Panc1 (cell line): ENCODE measurements at regions not wholly inside any gene's neighbourhood (a gene's known extent, or its start where the extent isn't known, plus 50 kb on each side); places are given as distances from the start of the nearest gene placed in this dataset.

Source experiments
- ATAC-seq: fragments of 200-7000 bp; cut with Tn5 transposase; 2 replicates; pipeline ENCODE4 v1.9.1; 2020; ENCODE audit warnings: mild to moderate bottlenecking, moderate library complexity
- BruUV-seq: library from RNA; stranded (reverse); fragments of 400-500 nt; replicated peaks from 2 replicates; lab custom pipeline; 2021; lab: Mats Ljungman, UMichigan
- CTCF ChIA-PET: fragments of 300-600 bp; sonication (Branson Sonifier 250); formaldehyde crosslinking; loops from one replicate; lab custom pipeline; 2022; ENCODE audit warnings: antibody characterized with exemption; lab: Charles Lee
- POLR2A ChIA-PET: fragments of 300-600 bp; sonication (Branson Sonifier 250); formaldehyde crosslinking; loops from one replicate; lab custom pipeline; 2022; ENCODE audit warnings: antibody characterized with exemption; lab: Charles Lee
- DNase-seq: peaks from one replicate; pipeline ENCODE4 v3.0.0-alpha.2; 2010; ENCODE audit warnings: low read depth, low spot score
- H3K27ac ChIP-seq: 2 replicates; pipeline ENCODE4 v1.5.1; 2011; ENCODE audit warnings: mild to moderate bottlenecking, low read length, inconsistent platforms
- H3K27me3 ChIP-seq: fragments of 200-500 bp; sonication (Bioruptor generic); 2 replicates; pipeline ENCODE4 v1.6.0; 2014; ENCODE audit warnings: low read length, inconsistent platforms; ENCODE audit not compliant: control insufficient read depth, insufficient read depth
- H3K36me3 ChIP-seq: fragments of 200-500 bp; sonication (Bioruptor generic); 2 replicates; pipeline ENCODE4 v1.5.1; 2014; ENCODE audit warnings: inconsistent platforms, mild to moderate bottlenecking, low read length, moderate library complexity; ENCODE audit not compliant: control insufficient read depth, insufficient read depth
- H3K4me1 ChIP-seq: 2 replicates; pipeline ENCODE4 v1.5.1; 2011; ENCODE audit warnings: inconsistent platforms, mild to moderate bottlenecking, low read length, moderate library complexity; ENCODE audit not compliant: control insufficient read depth, insufficient read depth
- H3K4me3 ChIP-seq, 2 experiments: 2 replicates each; pipeline ENCODE4 v1.5.1; 2011 to 2012; ENCODE audit warnings: low read depth in 2 of 2, low read length in 2 of 2, mild to moderate bottlenecking in 2 of 2, inconsistent platforms in 1 of 2, moderate library complexity in 1 of 2
- H3K9me3 ChIP-seq: fragments of 200-500 bp; sonication (Bioruptor generic); 2 replicates; pipeline ENCODE4 v1.5.1; 2014; ENCODE audit warnings: low read depth, mild to moderate bottlenecking, inconsistent platforms, low read length, moderate library complexity; ENCODE audit not compliant: control insufficient read depth, insufficient read depth
- POLR2AphosphoS5 ChIP-seq: IDR thresholded peaks from 2 replicates; pipeline ENCODE4 v1.6.1; 2012; ENCODE audit warnings: mild to moderate bottlenecking, low read depth, low read length, moderate library complexity
- SIN3A ChIP-seq: IDR thresholded peaks from 2 replicates; pipeline ENCODE4 v1.6.1; 2012; ENCODE audit warnings: low read depth, mild to moderate bottlenecking, low read length, moderate library complexity, borderline replicate concordance; ENCODE audit not compliant: insufficient read depth
- TCF7L2 ChIP-seq: IDR thresholded peaks from 2 replicates; pipeline ENCODE4 v1.6.1; 2011; ENCODE audit warnings: mild to moderate bottlenecking, low read depth, low read length, inconsistent platforms
- in situ Hi-C: cut with HindIII; loops from 2 replicates; pipeline ENCODE4 v1.10.0; 2016; ENCODE audit warnings: low sequenced_read_pairs, low pct_unique_long_range_greater_than_20kb
- intact Hi-C: fragments of 100-400 bp; cut with micrococcal nuclease; formaldehyde crosslinking; loops from one replicate; pipeline ENCODE4 v1.10.0; 2022; ENCODE audit not compliant: unreplicated experiment
- TF ChIP-seq, protein P1 (sequence below), 2 experiments: IDR thresholded peaks; 2 replicates each; pipeline ENCODE4 v1.6.1; 2011 to 2012; ENCODE audit warnings: low read depth in 2 of 2, control low read depth in 1 of 2, low read length in 1 of 2, mild to moderate bottlenecking in 1 of 2, moderate library complexity in 1 of 2; ENCODE audit not compliant: insufficient read depth in 1 of 2
- TF ChIP-seq, protein P2 (sequence below): fragments of 450-650 bp; IDR thresholded peaks from 2 replicates; pipeline ENCODE4 v1.5.1; 2017; ENCODE audit warnings: mild to moderate bottlenecking

DNA sequence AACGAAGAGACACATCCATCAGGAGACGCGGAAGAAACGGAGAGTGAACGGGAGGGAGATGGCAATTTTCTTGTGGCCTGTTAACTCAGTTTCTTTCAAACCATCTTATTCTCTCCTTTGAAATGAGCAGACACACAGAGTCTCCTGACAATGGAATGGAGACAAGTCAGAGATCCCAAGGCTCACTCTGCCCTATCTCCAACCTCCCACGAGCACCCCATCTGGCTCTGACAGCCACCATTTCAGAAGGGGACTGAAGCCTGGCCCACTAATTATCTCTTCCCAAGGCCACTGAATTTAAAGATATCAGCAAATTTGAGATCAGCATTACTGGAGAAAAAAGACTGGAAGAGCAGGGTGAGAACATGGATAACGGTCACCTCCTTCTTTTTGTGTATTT is 215.6 kb downstream of the DHX15 start:
- CTCF ChIA-PET = no interaction called here
- in situ Hi-C loops (no loop called here), intact Hi-C loops (no loop called here)
- Histone ChIP-seq H3K9me3 (no peaks in the 10 kb centered on the region), H3K27me3 (no peaks in the 10 kb centered on the region), H3K36me3 (no peaks in the 10 kb centered on the region), H3K4me1 (no peaks in the 10 kb centered on the region), H3K4me3 (no peak overlapping the region), H3K27ac (no peak overlapping the region)
- ATAC-seq = no peak
- POLR2A ChIA-PET = no interaction called here
- BruUV-seq = no TSS peak
- no peak for TF ChIP-seq SIN3A
- TF ChIP-seq POLR2AphosphoS5 = no peak
- no peak for TF ChIP-seq TCF7L2
- TF ChIP-seq, protein P1, sequence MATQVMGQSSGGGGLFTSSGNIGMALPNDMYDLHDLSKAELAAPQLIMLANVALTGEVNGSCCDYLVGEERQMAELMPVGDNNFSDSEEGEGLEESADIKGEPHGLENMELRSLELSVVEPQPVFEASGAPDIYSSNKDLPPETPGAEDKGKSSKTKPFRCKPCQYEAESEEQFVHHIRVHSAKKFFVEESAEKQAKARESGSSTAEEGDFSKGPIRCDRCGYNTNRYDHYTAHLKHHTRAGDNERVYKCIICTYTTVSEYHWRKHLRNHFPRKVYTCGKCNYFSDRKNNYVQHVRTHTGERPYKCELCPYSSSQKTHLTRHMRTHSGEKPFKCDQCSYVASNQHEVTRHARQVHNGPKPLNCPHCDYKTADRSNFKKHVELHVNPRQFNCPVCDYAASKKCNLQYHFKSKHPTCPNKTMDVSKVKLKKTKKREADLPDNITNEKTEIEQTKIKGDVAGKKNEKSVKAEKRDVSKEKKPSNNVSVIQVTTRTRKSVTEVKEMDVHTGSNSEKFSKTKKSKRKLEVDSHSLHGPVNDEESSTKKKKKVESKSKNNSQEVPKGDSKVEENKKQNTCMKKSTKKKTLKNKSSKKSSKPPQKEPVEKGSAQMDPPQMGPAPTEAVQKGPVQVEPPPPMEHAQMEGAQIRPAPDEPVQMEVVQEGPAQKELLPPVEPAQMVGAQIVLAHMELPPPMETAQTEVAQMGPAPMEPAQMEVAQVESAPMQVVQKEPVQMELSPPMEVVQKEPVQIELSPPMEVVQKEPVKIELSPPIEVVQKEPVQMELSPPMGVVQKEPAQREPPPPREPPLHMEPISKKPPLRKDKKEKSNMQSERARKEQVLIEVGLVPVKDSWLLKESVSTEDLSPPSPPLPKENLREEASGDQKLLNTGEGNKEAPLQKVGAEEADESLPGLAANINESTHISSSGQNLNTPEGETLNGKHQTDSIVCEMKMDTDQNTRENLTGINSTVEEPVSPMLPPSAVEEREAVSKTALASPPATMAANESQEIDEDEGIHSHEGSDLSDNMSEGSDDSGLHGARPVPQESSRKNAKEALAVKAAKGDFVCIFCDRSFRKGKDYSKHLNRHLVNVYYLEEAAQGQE (IDR thresholded peaks at IDR 0.05; ENCODE audit: insufficient read depth in 1 of 2, low read depth in 2 of 2, low read length in 1 of 2) = no peak
- TF ChIP-seq, protein P2, sequence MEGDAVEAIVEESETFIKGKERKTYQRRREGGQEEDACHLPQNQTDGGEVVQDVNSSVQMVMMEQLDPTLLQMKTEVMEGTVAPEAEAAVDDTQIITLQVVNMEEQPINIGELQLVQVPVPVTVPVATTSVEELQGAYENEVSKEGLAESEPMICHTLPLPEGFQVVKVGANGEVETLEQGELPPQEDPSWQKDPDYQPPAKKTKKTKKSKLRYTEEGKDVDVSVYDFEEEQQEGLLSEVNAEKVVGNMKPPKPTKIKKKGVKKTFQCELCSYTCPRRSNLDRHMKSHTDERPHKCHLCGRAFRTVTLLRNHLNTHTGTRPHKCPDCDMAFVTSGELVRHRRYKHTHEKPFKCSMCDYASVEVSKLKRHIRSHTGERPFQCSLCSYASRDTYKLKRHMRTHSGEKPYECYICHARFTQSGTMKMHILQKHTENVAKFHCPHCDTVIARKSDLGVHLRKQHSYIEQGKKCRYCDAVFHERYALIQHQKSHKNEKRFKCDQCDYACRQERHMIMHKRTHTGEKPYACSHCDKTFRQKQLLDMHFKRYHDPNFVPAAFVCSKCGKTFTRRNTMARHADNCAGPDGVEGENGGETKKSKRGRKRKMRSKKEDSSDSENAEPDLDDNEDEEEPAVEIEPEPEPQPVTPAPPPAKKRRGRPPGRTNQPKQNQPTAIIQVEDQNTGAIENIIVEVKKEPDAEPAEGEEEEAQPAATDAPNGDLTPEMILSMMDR = no peak
- DNase-seq = no peak

DNA sequence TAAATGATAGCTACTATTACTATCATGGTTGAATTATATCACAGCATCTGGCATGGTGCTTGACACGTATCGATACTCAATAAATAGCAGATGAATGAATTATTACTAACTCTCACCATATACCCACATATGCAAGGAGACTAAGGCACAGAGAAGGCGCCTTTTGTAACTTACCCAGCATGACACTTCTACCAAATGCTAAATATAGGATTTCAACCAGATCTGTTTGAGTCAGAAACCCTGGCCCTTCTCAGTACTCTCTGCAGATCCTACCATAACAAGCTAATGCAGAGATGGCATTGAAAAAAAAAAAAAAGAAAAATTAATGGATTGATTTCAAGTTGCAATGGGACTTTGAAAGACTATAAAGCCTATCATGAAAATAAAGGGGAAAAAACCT is 219.5 kb downstream of the DHX15 start:
- H3K36me3 ChIP-seq = no peaks in the 10 kb centered on the region
- no peaks in the 10 kb centered on the region; the same call in 1 of the 2 replicates for H3K27me3 ChIP-seq
- POLR2A ChIA-PET = no interaction called here
- no peak overlapping the region for H3K4me3 ChIP-seq
- in situ Hi-C loops (no loop called here), intact Hi-C loops (no loop called here)
- no peak for DNase-seq
- no peak overlapping the region for H3K27ac ChIP-seq
- H3K9me3 ChIP-seq = no peaks in the 10 kb centered on the region
- TF ChIP-seq SIN3A = no peak
- no peak for TF ChIP-seq POLR2AphosphoS5
- no peak for ATAC-seq
- no TSS peak for BruUV-seq
- no peaks in the 10 kb centered on the region for H3K4me1 ChIP-seq
- CTCF ChIA-PET = no interaction called here

DNA sequence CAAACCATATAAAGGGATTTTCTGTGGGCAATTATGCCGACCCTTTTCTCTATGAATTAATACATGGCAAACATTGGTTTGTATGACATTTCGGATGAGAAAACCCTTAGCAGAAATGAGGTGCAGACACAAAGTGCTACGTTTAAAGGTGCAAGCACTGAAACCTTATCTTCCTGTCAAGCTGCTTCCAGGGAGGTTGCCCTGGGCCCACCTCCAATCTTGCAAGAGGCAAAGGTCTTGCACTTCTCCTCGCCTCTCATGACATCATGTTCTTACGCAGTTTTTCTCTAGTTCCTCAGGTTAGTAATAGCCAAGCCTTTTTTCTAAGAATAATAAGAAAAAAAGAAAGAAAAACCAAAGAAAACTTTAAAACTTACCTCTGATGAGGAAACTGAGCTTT is 220.1 kb downstream of the DHX15 start:
- ChIA-PET CTCF (no interaction called here), POLR2A (no interaction called here)
- no peaks in the 10 kb centered on the region for H3K4me1 ChIP-seq
- intact Hi-C loops (no loop called here), in situ Hi-C loops (no loop called here)
- ATAC-seq (no peak), DNase-seq (no peak)
- no peaks in the 10 kb centered on the region; the same call in 1 of the 2 replicates for H3K27me3 ChIP-seq
- no peak overlapping the region for H3K27ac ChIP-seq
- H3K36me3 ChIP-seq = no peaks in the 10 kb centered on the region
- H3K9me3 ChIP-seq = no peaks in the 10 kb centered on the region
- H3K4me3 ChIP-seq = no peak overlapping the region
- no peak for TF ChIP-seq POLR2AphosphoS5
- no peak for TF ChIP-seq TCF7L2
- TF ChIP-seq, protein P2 = no peak
- no peak for TF ChIP-seq SIN3A
- TF ChIP-seq, protein P1 (IDR thresholded peaks at IDR 0.05; ENCODE audit: insufficient read depth in 1 of 2, low read depth in 2 of 2, low read length in 1 of 2) = no peak
- BruUV-seq = no TSS peak
